ENCODE measurements at regions not wholly inside any gene's neighbourhood (a gene's known extent, or its start where the extent isn't known, plus 50 kb on each side); places are given as distances from the start of the nearest gene placed in this dataset.

- 69 to 80% (median 74%) methylated on average over 6 of the region's 6 CpGs for WGBS, 3 donors
- H3K27ac ChIP-seq, result no peak overlapping the region
- H3K9me3 ChIP-seq, result no peaks in the 10 kb centered on the region
- intact Hi-C loops (cut with DNase I), result no loop called here
- no peak overlapping the region for H3K4me3 ChIP-seq
- no peak for DNase-seq
- ATAC-seq, result no peak
- no peaks in the 10 kb centered on the region for H3K4me1 ChIP-seq
- peaks cover 0 to 5% (median 0%) of the 10 kb centered on the region in 3 donors for H3K27me3 ChIP-seq (ENCODE audit: insufficient read depth in 3 of 3, low read length in 2 of 3)
- no peaks in the 10 kb centered on the region for H3K36me3 ChIP-seq (ENCODE audit: insufficient read depth in 1 of 2, low read depth in 1 of 2)
- TF ChIP-seq CTCF (IDR thresholded peaks at IDR 0.05), result no peak
Observed at GRCh38 chr16:73364413-73364812, 316.5 kb upstream of the ZFHX3 start.

- DNase-seq (no peak), ATAC-seq (no peak)
- no peak overlapping the region for H3K4me3 ChIP-seq
- WGBS, 3 donors, result 64 to 87% (median 70%) methylated on average over 9 of the region's 9 CpGs
- TF ChIP-seq CTCF (IDR thresholded peaks at IDR 0.05), result no peak
- H3K4me1 ChIP-seq, result no peaks in the 10 kb centered on the region
- no peaks in the 10 kb centered on the region for H3K36me3 ChIP-seq (ENCODE audit: insufficient read depth in 1 of 2, low read depth in 1 of 2)
- H3K9me3 ChIP-seq, result no peaks in the 10 kb centered on the region
- H3K27me3 ChIP-seq (ENCODE audit: insufficient read depth in 3 of 3, low read length in 2 of 3), result peaks cover 0 to 1% (median 0%) of the 10 kb centered on the region in 3 donors
- intact Hi-C loops (cut with DNase I), result no loop called here
- H3K27ac ChIP-seq, result no peak overlapping the region
Observed at GRCh38 chr16:73361061-73361460, 313.1 kb upstream of the ZFHX3 start.

GRCh38 chr16:73356401-73357079, 308.6 kb upstream of the ZFHX3 start:
- no peaks in the 10 kb centered on the region for H3K4me1 ChIP-seq
- DNase-seq (no peak), ATAC-seq (no peak)
- 84 to 87% (median 84%) methylated on average over 13 of the region's 13 CpGs for WGBS, 3 donors
- H3K36me3 ChIP-seq (ENCODE audit: insufficient read depth in 1 of 2, low read depth in 1 of 2), result no peaks in the 10 kb centered on the region
- no peaks in the 10 kb centered on the region for H3K9me3 ChIP-seq
- peaks cover 0 to 7% (median 1%) of the 10 kb centered on the region in 3 donors for H3K27me3 ChIP-seq (ENCODE audit: insufficient read depth in 3 of 3, low read length in 2 of 3)
- no peak for TF ChIP-seq CTCF (IDR thresholded peaks at IDR 0.05)
- intact Hi-C loops (cut with DNase I), result no loop called here
- H3K4me3 ChIP-seq, result no peak overlapping the region
- H3K27ac ChIP-seq, result no peak overlapping the region

- H3K36me3 ChIP-seq (ENCODE audit: insufficient read depth in 1 of 2, low read depth in 1 of 2), result no peaks in the 10 kb centered on the region
- intact Hi-C loops (cut with DNase I), result no loop called here
- no peak for ATAC-seq
- no peaks in the 10 kb centered on the region for H3K4me1 ChIP-seq
- H3K27ac ChIP-seq, result no peak overlapping the region
- TF ChIP-seq CTCF (IDR thresholded peaks at IDR 0.05), result no peak
- peaks cover 0 to 7% (median 1%) of the 10 kb centered on the region in 3 donors for H3K27me3 ChIP-seq (ENCODE audit: insufficient read depth in 3 of 3, low read length in 2 of 3)
- DNase-seq, result no peak
- H3K4me3 ChIP-seq, result no peak overlapping the region
- WGBS, 3 donors, result 66 to 74% (median 68%) methylated on average over 10 of the region's 10 CpGs
- no peaks in the 10 kb centered on the region for H3K9me3 ChIP-seq
Observed at GRCh38 chr16:73355981-73356380, 308.1 kb upstream of the ZFHX3 start.

- DNase-seq, result no peak
- Histone ChIP-seq H3K27ac (no peak overlapping the region), H3K4me1 (no peaks in the 10 kb centered on the region), H3K4me3 (no peak overlapping the region), H3K9me3 (no peaks in the 10 kb centered on the region), H3K27me3 (ENCODE audit: insufficient read depth in 3 of 3, low read length in 2 of 3) (peaks cover 0 to 7% (median 1%) of the 10 kb centered on the region in 3 donors), H3K36me3 (ENCODE audit: insufficient read depth in 1 of 2, low read depth in 1 of 2) (no peaks in the 10 kb centered on the region)
- TF ChIP-seq CTCF (IDR thresholded peaks at IDR 0.05), result no peak
- ATAC-seq, result no peak
- intact Hi-C loops (cut with DNase I), result no loop called here
- 13 to 20% (median 17%) methylated on average over 10 of the region's 10 CpGs for WGBS, 3 donors
Observed at GRCh38 chr16:73354434-73354833, 306.5 kb upstream of the ZFHX3 start.

Measured in psoas muscle (tissue), 7 donors.